ENCODE measurements at regions not wholly inside any gene's neighbourhood (a gene's known extent, or its start where the extent isn't known, plus 50 kb on each side); places are given as distances from the start of the nearest gene placed in this dataset.

DNA sequence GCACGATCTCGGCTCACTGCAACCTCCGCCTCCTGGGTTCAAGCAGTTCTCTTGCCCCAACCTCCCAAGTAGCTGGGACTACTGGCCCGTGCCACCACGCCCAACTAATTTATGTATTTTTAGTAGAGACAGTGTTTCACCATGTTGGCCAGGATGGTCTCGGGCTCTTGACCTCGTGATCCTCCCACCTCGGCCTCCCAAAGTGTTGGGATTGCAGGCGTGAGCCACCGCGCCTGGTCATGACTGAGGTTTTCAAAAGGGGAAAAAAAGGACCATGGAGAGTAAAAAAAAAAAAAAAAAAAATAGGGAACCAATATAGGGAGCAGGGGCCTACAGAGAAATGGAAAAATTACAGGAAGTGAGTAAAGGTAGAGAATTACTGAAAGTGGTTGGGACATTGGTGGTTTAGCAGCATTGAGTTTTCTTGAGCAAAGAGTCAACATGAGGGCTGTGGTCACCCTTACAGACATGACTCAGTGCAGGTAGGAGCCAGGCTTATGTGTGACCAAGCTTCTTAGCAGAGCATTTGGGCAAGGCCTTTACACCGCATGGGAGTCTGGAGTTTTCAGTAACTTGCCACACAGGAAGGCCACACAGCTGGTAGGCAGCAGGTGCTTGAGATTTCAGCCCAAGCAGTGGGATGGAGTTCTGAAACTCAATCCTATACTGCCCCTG lies 447.3 kb downstream of the HS3ST3B1 start:
- no peak for DNase-seq (ENCODE audit: low read depth in 1 of 2, low spot score in 1 of 2)
- in situ Hi-C loops (cut with HindIII; ENCODE audit: low pct_unique_long_range_greater_than_20kb, low sequenced_read_pairs) = no loop called here
- TF ChIP-seq JUND (IDR thresholded peaks at IDR 0.05; ENCODE audit: low read depth) = no peak

DNA sequence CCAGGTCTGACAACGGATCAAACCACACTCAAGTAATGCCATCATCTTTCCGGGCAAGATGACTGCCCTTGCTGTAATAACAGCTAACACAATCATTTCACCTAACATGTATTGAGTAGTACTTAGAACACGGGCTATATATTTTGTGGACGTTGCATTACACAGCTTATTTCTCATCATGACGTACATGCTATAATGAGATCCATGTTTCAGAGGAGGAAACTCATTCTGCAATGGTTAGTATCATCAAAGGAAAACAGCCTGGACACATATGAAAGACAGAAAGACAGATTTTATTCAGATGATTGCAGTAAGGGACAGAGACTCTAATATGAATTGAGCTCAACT lies 446.7 kb downstream of the HS3ST3B1 start:
- in situ Hi-C loops (cut with HindIII; ENCODE audit: low pct_unique_long_range_greater_than_20kb, low sequenced_read_pairs) = no loop called here
- DNase-seq (ENCODE audit: low read depth in 1 of 2, low spot score in 1 of 2) = no peak
- no peak for TF ChIP-seq JUND (IDR thresholded peaks at IDR 0.05; ENCODE audit: low read depth)

DNA sequence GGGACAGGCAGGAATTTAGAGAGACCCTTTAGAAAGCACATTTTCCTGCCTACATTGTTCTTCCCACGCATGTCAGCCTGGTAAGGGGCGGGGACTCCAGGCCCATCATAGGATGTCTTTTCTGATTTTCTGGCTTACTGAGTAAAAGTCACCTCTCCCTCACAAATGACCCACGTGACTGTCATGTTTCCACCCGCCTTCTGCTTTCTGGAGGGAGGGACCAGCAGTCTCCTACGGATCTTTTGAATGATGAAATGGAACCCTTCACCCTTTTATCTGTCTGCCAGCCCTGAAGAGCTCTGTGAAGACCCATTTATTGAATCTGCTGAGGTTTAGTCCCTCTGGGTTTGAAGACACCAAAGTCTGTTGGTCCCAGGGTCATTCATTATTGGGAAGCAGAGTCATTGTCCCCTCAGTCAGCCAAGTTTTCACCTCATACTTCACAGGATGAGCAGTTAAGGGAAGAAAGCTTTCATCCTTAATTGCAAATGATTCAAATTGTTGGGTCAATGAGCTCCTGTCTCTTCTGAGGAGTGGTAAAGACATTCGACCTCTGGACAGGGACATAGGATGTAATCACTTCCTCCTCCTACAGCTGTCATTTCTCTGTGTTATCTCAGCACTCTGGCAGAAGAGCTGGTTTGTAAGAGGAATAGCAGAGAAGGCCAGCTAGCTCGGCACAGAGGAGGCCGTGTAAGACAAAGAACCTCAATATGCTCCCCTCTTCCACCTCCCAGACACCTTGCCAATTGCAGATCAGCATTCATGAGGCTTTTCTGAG lies 446.1 kb downstream of the HS3ST3B1 start:
- in situ Hi-C loops (cut with HindIII; ENCODE audit: low pct_unique_long_range_greater_than_20kb, low sequenced_read_pairs) = no loop called here
- TF ChIP-seq JUND (IDR thresholded peaks at IDR 0.05; ENCODE audit: low read depth) = no peak
- no peak for DNase-seq (ENCODE audit: low read depth in 1 of 2, low spot score in 1 of 2)

DNA sequence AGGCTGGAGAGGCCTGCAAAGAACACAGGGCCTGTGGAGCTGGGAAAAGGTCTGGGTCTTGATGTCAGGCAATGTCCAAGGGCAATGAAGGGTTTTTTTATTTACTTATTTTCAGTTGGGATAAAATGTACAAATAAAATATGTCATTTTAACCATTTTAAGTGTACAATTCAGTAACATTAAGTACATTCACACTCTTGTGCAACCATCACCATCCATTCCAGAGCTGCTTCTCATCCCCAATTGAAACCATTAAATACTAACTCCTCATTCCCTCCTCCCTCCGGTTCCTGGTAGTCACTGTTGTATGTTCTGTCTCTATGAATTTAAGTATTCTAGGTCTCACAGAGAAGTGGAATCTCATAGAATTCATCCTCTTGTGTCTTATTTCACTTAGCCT lies 444.7 kb downstream of the HS3ST3B1 start:
- in situ Hi-C loops (cut with HindIII; ENCODE audit: low pct_unique_long_range_greater_than_20kb, low sequenced_read_pairs) = no loop called here
- TF ChIP-seq JUND (IDR thresholded peaks at IDR 0.05; ENCODE audit: low read depth) = no peak
- DNase-seq (ENCODE audit: low read depth in 1 of 2, low spot score in 1 of 2) = no peak

DNA sequence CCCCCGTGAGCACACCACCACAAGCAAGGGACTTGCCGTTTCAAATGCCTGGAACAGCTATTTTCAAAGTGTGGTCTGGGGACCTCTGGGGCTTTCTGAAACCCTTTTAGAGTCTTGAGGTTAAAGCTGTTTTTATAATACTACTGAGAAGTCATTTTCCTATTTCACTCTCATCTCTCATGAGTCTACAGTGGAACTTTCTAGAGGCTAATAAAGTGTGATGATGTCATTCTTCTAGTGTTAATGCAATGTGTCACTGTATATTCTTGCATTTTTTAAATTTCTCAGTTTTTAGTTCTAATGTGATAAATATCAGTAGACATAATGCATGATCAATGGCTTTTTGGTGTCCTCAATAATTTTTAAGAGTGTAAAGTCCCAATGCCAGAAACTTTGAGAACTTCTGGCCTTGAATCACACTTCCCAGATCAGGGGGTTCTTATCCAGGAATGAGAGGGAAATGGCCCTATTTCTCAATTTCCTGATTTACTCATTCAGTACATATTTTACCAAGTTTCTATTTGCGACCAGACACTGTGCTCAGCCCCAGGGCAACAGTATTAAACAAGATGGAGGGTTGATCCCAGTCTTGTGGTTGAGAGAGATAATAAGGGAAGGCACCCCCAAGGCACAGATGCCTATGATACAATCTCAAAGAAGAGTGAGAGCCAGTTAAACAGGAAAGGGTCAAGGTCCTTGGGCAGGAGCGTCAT lies 444.0 kb downstream of the HS3ST3B1 start:
- TF ChIP-seq JUND (IDR thresholded peaks at IDR 0.05; ENCODE audit: low read depth) = 0 out of 2 replicates have a peak, but pooled peaks have one; percentile 8
- in situ Hi-C loops (cut with HindIII; ENCODE audit: low pct_unique_long_range_greater_than_20kb, low sequenced_read_pairs) = no loop called here
- peak in 1 of 2 experiments; percentile 54 for DNase-seq (ENCODE audit: low read depth in 1 of 2, low spot score in 1 of 2)

DNA sequence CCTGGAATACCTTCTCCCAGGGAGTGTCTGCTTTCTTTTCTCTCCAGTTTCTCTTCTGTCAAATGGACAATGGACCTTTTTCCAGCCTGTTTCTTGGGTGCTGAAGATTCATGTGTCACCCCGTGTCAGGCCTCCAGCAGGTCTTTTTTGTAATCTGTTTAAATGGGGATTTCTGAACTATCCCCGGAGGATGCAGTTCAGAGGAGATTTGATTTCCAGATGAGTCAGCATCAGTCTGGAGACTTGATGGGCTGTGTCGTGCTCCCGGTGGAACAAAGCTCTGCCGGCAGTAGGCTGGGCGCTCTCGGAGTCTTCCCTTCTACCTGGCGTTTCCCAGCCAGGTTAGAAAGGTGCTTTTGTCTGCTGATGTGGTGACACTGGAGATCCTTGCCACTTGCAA lies 440.6 kb downstream of the HS3ST3B1 start:
- TF ChIP-seq JUND (IDR thresholded peaks at IDR 0.05; ENCODE audit: low read depth) = no peak
- in situ Hi-C loops (cut with HindIII; ENCODE audit: low pct_unique_long_range_greater_than_20kb, low sequenced_read_pairs) = no loop called here
- no peak for DNase-seq (ENCODE audit: low read depth in 1 of 2, low spot score in 1 of 2)

DNA sequence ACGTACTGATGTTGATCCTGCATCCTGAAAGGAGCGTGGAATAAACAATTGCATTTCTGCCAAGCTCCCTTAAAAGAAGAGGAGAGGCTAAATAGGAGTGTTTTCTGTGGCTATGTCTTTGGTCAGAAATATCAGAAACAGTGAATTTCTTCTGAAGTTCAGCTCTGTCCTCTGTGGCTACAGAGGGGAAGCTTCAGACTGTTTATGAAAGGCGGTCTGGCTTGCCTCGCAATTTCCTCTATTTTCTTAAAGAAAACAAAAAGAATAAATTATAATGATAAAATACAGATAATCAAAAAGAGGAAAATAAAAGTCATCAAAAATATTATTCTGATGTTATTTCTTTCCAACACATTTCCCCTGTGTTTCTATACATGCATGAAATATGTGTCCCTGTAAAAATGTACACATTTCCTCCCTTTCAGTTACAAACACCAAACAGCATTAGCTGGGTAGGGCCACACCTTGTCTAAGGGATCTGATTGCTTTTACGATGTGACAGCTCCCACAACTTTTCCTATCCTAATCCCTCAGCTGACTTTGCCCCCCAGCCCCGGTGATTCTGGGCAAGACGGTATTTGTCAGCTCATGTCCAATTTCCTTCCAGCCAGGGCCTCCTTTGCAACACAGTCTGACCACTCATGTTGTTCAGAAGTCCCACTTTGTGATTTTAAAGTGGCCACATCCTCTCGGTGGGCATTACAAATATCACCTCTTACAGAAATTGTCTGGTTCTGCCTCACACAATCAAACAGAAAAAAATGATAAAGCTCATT lies 439.0 kb downstream of the HS3ST3B1 start:
- in situ Hi-C loops (cut with HindIII; ENCODE audit: low pct_unique_long_range_greater_than_20kb, low sequenced_read_pairs) = no loop called here
- TF ChIP-seq JUND (IDR thresholded peaks at IDR 0.05; ENCODE audit: low read depth) = no peak
- DNase-seq (ENCODE audit: low read depth in 1 of 2, low spot score in 1 of 2) = no peak

DNA sequence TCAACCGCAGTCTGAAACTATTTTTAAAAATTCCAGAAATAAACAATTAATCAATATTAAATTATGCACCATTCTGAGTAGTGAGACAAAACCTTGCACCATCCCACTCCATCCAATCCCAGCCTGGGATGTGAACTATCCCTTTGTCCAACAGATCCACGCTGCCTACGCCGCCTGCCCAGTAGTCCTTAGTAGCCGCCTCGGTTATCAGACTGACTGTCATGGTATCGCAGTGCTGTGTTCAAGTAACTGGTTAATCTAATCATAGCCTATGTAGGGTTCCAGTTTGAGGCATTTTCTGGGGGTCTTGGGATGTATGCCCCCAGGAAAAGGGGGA lies 437.7 kb downstream of the HS3ST3B1 start:
- in situ Hi-C loops (cut with HindIII; ENCODE audit: low pct_unique_long_range_greater_than_20kb, low sequenced_read_pairs) = no loop called here
- no peak for DNase-seq (ENCODE audit: low read depth in 1 of 2, low spot score in 1 of 2)
- TF ChIP-seq JUND (IDR thresholded peaks at IDR 0.05; ENCODE audit: low read depth) = no peak

DNA sequence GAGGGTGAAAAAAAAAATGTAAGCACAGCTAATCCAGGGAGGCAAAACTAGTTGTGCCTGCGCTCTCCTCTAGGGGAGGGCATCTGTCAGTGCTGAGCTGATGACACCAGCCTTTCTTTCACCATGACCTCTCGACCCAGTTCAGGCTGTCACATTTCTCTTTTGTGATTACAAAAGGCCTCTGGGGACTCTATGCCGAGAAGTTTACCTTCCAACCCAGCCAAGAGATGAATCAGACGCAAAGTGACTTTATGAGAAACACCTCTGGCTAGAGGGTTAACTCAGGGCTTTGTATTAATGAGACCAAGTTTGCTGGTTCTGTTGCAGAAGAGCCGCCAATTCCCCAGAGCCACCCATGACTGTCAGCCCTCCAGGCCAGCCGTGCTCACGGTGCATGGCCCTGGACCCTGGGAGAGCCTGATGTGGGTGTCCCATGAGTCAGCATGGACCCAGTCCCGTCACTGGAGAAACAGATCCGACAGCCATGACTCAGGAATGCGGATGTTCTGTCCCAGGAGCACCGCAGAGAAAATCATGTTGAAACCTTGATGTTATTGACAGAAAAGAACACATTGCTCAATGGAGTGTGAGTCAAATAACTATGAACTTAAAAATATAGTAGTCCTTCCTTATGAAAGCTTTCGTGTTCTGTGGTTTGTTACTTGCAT lies 437.2 kb downstream of the HS3ST3B1 start:
- DNase-seq (ENCODE audit: low read depth in 1 of 2, low spot score in 1 of 2) = peak in 1 of 2 experiments; percentile 91
- TF ChIP-seq JUND (IDR thresholded peaks at IDR 0.05; ENCODE audit: low read depth) = peak; percentile 34; the same call in 1 of the 2 replicates
- in situ Hi-C loops (cut with HindIII; ENCODE audit: low pct_unique_long_range_greater_than_20kb, low sequenced_read_pairs) = no loop called here

DNA sequence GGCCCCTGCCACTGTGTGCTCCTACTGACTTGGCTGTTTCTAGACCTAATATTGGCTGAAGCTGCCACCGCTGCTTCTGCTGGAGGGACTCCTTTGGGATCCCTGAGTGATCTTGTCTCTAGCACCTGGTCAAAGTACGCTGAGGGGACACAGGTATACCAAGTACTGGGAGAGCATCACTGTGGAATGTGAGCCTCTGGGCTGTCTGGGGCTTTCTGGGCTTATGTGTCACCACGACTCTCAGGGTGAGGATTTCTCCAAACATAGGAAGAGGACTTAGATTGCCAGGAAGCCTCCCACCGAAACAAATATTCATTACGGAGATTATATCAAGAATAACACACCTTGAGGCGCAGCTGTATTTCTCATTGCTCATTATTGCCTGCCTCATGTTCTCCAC lies 435.8 kb downstream of the HS3ST3B1 start:
- peak in 1 of 2 experiments; percentile 90 for DNase-seq (ENCODE audit: low read depth in 1 of 2, low spot score in 1 of 2)
- TF ChIP-seq JUND (IDR thresholded peaks at IDR 0.05; ENCODE audit: low read depth) = no peak; the same call in 1 of the 2 replicates
- in situ Hi-C loops (cut with HindIII; ENCODE audit: low pct_unique_long_range_greater_than_20kb, low sequenced_read_pairs) = no loop called here

DNA sequence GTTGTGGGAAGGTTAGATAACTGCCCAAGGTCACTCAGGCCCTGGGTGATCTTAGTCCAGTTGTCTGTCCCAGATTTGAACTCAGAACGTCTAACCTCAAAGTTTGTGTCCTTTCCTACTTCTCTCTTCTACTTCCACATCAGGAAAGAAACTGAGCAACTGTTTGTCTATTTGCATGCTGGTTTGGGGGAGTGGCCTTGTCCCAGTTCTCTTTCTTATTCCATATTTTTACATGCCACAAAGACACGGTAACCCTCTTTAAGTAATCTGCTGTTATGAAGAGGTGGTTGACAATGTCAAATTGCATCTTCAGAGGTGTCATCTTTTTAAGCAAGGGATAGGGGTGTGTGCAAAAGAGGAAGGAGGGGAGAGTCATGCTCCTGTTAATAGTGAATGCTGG lies 432.5 kb downstream of the HS3ST3B1 start:
- in situ Hi-C loops (cut with HindIII; ENCODE audit: low pct_unique_long_range_greater_than_20kb, low sequenced_read_pairs) = no loop called here

DNA sequence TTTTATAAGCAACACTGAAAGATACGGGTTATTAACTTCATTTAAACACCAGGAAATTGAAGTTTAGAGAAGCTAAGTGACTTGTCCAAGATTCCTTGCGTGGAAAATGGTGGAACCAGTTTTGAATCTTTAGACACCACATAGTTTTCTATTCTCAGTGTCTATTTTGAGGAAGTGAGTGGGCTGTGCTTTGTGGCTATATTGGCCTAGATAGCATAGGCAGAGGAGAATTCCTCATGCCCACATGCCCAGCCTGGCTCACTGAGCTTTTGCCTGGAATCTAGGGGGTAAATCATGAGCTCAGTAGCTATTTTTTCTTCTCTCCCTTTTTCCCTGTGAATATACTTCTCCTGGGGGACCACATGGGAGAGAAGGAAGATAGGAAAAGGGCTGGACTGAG lies 431.3 kb downstream of the HS3ST3B1 start:
- DNase-seq (ENCODE audit: low read depth in 1 of 2, low spot score in 1 of 2) = no peak
- TF ChIP-seq JUND (IDR thresholded peaks at IDR 0.05; ENCODE audit: low read depth) = no peak
- in situ Hi-C loops (cut with HindIII; ENCODE audit: low pct_unique_long_range_greater_than_20kb, low sequenced_read_pairs) = no loop called here

More for the DNA sequence above, 432.5 kb downstream of the HS3ST3B1 start:
- TF ChIP-seq JUND (IDR thresholded peaks at IDR 0.05; ENCODE audit: low read depth) = no peak
- DNase-seq (ENCODE audit: low read depth in 1 of 2, low spot score in 1 of 2) = no peak
